GM18511 (cell line): ENCODE measurements at regions not wholly inside any gene's neighbourhood (a gene's known extent, or its start where the extent isn't known, plus 50 kb on each side); places are given as distances from the start of the nearest gene placed in this dataset.

ENCODE experiments used
- ATAC-seq: cut with Tn5 transposase; IDR thresholded peaks from one replicate; pipeline ENCODE4 v1.9.1; 2021; ENCODE audit warnings: mild to moderate bottlenecking, moderate library complexity; ENCODE audit not compliant: unreplicated experiment

GRCh38 chr17:71402007-71402406 lies 718.8 kb upstream of the SOX9 start:
- no peak for ATAC-seq

- no peak for ATAC-seq
Observed at GRCh38 chr17:71402661-71403141, 718.1 kb upstream of the SOX9 start.

- ATAC-seq, result no peak
Observed at GRCh38 chr17:71405101-71405500, 715.7 kb upstream of the SOX9 start.

GRCh38 chr17:71407981-71408380 lies 712.8 kb upstream of the SOX9 start:
- no peak for ATAC-seq

GRCh38 chr17:71409137-71409536 lies 711.7 kb upstream of the SOX9 start:
- no peak for ATAC-seq

GRCh38 chr17:71409712-71410111 lies 711.1 kb upstream of the SOX9 start:
- ATAC-seq, result no peak

- no peak for ATAC-seq
Observed at GRCh38 chr17:71412803-71413202, 708.0 kb upstream of the SOX9 start.

GRCh38 chr17:71413935-71414334 lies 706.9 kb upstream of the SOX9 start:
- no peak for ATAC-seq

- no peak for ATAC-seq
Observed at GRCh38 chr17:71417142-71417541, 703.7 kb upstream of the SOX9 start.

- ATAC-seq, result no peak
Observed at GRCh38 chr17:71422968-71423367, 697.9 kb upstream of the SOX9 start.

- ATAC-seq, result no peak
Observed at GRCh38 chr17:71423871-71424546, 696.8 kb upstream of the SOX9 start.

- ATAC-seq, result no peak
Observed at GRCh38 chr17:71427801-71428200, 693.0 kb upstream of the SOX9 start.

- no peak for ATAC-seq
Observed at GRCh38 chr17:71428897-71429296, 691.9 kb upstream of the SOX9 start.

GRCh38 chr17:71430281-71430680 lies 690.5 kb upstream of the SOX9 start:
- ATAC-seq, result no peak

- no peak for ATAC-seq
Observed at GRCh38 chr17:71431146-71431545, 689.7 kb upstream of the SOX9 start.

- ATAC-seq, result no peak
Observed at GRCh38 chr17:71432378-71433315, 688.2 kb upstream of the SOX9 start.

- no peak for ATAC-seq
Observed at GRCh38 chr17:71434716-71435115, 686.1 kb upstream of the SOX9 start.

GRCh38 chr17:71436479-71436878 lies 684.3 kb upstream of the SOX9 start:
- no peak for ATAC-seq

GRCh38 chr17:71437166-71437565 lies 683.7 kb upstream of the SOX9 start:
- no peak for ATAC-seq

GRCh38 chr17:71438631-71439146 lies 682.1 kb upstream of the SOX9 start:
- no peak for ATAC-seq

- ATAC-seq, result no peak
Observed at GRCh38 chr17:71440513-71440912, 680.3 kb upstream of the SOX9 start.

- no peak for ATAC-seq
Observed at GRCh38 chr17:71441098-71441497, 679.7 kb upstream of the SOX9 start.
